Memory B cell (primary cell): ENCODE measurements at regions not wholly inside any gene's neighbourhood (a gene's known extent, or its start where the extent isn't known, plus 50 kb on each side); places are given as distances from the start of the nearest gene placed in this dataset.
"Not testable (repeated sequence)": the region's sequence is repeated elsewhere in the genome, so short reads cannot be mapped to it uniquely, and the experiment has no call there.

Source experiments
- ATAC-seq: fragments of 150-1000 bp; cut with Tn5 transposase; 2 replicates; pipeline ENCODE4 v1.10.0; 2021; ENCODE audit warnings: low read depth, mild to moderate bottlenecking, moderate library complexity
- DNase-seq, 2 donors: peaks; one replicate each; pipeline ENCODE4 v3.0.0; 2022; ENCODE audit warnings: low spot score in 2 of 2
- H3K27ac Mint-ChIP-seq: one replicate; pipeline ENCODE4 v1.8.0; 2022; ENCODE audit warnings: mild to moderate bottlenecking, moderate library complexity, mixed read lengths
- H3K27me3 Mint-ChIP-seq: one replicate; pipeline ENCODE4 v1.8.0; 2022; ENCODE audit warnings: mixed read lengths
- H3K36me3 Mint-ChIP-seq: one replicate; pipeline ENCODE4 v1.8.0; 2022; ENCODE audit warnings: mild to moderate bottlenecking, mixed read lengths
- H3K4me1 Mint-ChIP-seq: one replicate; pipeline ENCODE4 v1.8.0; 2022; ENCODE audit warnings: mixed read lengths
- H3K4me3 Mint-ChIP-seq: one replicate; pipeline ENCODE4 v1.8.0; 2022; ENCODE audit warnings: mild to moderate bottlenecking, moderate library complexity, mixed read lengths
- H3K9me3 Mint-ChIP-seq: one replicate; pipeline ENCODE4 v1.8.0; 2022; ENCODE audit warnings: mixed read lengths

DNA sequence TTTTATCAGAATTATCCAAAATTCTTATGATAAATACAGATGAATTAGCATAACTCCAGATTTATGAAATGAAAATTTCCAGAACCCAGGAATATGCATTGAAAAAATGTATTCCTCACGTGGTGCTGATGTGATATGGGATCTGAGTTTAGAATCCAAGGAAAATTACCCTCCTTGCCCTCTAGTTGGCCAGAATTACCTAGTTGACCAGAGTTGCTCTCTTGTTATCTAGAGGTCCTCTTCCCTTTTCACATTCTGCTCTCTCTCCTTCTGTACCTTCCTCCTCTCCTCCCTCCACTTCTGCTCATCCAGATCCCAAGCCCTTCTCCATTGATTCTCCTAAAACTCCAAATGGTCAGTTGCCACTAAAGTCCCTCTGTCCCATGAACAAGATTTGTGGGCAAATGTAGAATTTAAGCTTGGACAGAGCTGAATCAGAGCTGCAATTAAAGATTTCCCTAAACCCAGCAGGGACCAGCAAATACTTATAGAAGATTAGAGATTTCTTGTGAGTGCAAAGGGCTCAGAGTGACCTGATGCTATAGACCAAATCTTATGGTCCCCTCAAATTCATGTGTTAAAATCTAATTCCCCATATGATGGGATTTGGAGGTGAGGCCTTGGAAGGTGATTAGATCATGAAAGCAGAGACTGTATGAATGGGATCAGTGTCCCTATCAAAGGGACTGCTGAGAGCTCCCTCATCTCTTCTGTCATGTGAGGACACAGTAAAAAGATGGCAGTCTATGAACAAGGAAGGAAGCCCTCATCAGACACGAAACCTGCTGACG is 103.2 kb upstream of the IGLL5 start:
- H3K36me3 Mint-ChIP-seq, result no peaks in the 10 kb centered on the region
- H3K4me3 Mint-ChIP-seq, result no peak overlapping the region
- no peaks in the 10 kb centered on the region for H3K9me3 Mint-ChIP-seq
- no peaks in the 10 kb centered on the region for H3K4me1 Mint-ChIP-seq
- DNase-seq (peak in 1 of 2 donors; percentile 3), ATAC-seq (no peak)
- peaks cover 3% of the 10 kb centered on the region for H3K27me3 Mint-ChIP-seq
- H3K27ac Mint-ChIP-seq, result no peak overlapping the region

DNA sequence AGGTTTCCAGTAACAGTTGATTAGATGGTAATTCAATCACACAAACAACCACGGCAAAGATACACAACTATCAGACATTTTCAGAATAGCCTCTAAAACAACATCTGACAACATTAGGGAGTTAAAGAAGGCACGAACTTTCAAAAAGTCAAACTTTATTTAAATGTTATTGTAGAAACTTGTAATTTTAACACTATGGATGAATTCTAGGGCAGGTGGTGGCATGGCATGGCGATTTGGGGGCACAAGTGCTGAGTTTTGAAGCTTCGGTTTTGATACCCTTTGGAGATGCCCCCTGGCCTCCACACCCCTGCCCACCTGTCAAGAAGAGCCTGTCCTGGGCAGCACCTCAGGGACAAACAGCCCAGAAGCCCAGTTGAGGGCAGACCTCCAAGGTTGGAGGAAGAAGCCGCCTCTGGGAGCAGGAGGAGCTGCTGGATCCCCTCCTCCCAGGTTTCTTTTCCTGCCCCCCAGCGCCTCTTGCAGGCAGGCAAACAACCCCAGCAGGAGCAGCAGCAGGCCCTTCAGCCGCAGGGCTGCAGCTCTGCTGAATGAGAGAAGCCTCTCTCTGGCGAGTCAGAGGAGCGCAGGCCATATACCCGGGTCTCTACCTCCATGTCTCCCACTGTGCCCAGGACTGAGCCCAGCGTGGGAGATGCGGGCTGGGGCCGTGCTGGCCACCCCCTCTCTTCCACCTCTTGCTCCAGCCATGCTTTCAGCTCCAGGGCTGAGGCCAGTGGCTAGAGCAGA is 102.1 kb upstream of the IGLL5 start:
- peaks cover 2% of the 10 kb centered on the region for H3K27me3 Mint-ChIP-seq
- no peaks in the 10 kb centered on the region for H3K36me3 Mint-ChIP-seq
- H3K27ac Mint-ChIP-seq, result no peak overlapping the region
- no peak overlapping the region for H3K4me3 Mint-ChIP-seq
- no peaks in the 10 kb centered on the region for H3K9me3 Mint-ChIP-seq
- DNase-seq (no peak), ATAC-seq (no peak)
- H3K4me1 Mint-ChIP-seq, result no peaks in the 10 kb centered on the region

DNA sequence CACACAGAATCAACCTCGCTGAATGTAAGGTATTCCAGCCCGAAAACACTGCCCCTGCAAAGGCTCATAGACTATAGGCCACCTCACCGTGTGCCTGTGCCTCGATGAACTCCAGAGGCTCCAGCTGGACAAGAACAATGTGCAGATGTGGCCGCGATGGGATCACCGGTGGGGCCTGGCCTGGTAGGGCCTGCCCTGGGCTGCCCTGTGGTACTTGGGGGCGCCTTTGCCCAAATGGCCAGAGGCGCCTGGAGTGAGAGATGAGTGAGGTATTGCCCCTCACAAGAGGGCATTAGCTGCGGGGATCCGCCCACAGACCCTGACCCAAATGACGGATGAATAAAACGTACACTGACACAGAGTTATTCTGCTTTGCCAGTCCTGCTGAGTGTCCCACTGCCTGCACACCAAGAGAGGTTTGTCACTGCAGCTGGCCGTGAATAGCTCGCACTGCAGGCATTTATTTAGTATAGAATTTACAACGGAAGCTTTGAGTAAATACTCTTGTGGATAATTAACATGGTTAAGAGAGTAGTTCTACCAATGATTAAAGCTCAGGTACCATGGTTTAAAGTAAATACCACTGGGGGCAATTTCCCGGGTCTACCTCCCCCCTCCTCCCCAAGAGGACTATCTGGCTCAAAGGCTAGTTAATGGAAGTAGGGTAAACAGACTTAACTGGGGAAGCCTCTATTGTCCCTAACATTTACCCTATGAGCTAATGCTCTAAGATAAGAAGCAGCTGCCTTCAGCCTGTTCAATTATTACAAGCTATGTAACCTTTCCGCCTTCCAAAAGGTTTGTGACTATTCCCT is 101.1 kb upstream of the IGLL5 start:
- H3K4me3 Mint-ChIP-seq, result no peak overlapping the region
- no peaks in the 10 kb centered on the region for H3K4me1 Mint-ChIP-seq
- ATAC-seq (no peak), DNase-seq (no peak)
- H3K9me3 Mint-ChIP-seq, result no peaks in the 10 kb centered on the region
- H3K27ac Mint-ChIP-seq, result no peak overlapping the region
- no peaks in the 10 kb centered on the region for H3K36me3 Mint-ChIP-seq
- peaks cover under 1% of the 10 kb centered on the region for H3K27me3 Mint-ChIP-seq

DNA sequence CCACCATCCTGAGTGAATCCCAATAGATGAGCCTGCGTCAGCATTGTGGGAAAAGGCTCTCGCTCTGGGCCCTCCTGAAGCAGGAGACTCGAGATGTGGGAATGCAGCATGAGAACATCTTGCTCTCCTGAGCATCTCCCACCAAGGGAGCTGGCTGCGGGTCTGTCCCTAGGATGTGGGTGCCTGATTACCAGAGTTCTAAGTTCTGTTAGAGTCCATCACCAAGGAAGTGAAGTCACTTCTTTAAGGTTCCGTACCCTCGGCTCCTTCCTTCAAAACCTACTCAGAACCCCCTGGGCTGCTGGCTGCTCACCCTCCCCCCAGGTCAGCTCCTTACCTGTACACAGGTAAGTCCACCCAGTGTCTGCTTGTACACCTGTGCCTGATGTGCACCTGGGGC is 100.5 kb upstream of the IGLL5 start:
- ATAC-seq, result no peak
- Mint-ChIP-seq H3K9me3 (no peaks in the 10 kb centered on the region), H3K4me1 (no peaks in the 10 kb centered on the region), H3K27ac (no peak overlapping the region), H3K36me3 (no peaks in the 10 kb centered on the region), H3K4me3 (no peak overlapping the region), H3K27me3 (no peaks in the 10 kb centered on the region)
- peak in 1 of 2 donors; percentile 4 for DNase-seq

DNA sequence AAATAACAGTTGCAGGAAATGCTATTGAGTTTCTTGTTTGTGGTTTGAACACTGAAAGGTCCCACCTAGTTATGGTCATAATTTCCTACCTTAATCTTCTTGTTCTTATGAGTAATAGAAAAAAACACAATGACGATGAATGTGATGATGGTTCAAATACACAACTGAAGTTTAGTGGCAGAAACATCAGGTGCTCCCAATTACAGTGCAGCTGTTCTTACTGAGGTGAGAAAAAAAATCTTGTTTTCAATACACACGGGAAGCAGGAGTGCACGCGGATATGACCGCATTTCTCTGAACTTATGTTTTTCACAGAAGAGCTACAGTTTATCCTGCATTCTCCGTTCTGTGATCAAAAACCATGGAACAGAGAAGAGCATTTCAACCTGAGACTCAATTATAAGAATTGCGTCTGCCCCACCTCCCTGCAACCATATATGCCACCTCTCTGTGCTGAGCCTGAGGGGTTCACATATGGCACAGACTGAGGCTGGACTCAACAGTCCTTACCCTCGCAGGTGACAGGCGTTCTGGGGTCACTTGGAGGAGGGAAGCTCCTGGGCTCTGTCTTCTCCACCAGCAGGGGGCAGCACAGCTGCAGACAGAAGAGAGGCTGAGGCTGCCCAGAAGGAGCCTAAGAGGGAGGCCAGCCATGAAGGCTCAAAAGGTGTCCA is 99.7 kb upstream of the IGLL5 start:
- Mint-ChIP-seq H3K4me3 (no peak overlapping the region), H3K4me1 (no peaks in the 10 kb centered on the region), H3K27me3 (no peaks in the 10 kb centered on the region), H3K9me3 (no peaks in the 10 kb centered on the region), H3K27ac (no peak overlapping the region), H3K36me3 (no peaks in the 10 kb centered on the region)
- peak; percentile 63 to 72 for DNase-seq
- ATAC-seq, result peak; percentile 87

DNA sequence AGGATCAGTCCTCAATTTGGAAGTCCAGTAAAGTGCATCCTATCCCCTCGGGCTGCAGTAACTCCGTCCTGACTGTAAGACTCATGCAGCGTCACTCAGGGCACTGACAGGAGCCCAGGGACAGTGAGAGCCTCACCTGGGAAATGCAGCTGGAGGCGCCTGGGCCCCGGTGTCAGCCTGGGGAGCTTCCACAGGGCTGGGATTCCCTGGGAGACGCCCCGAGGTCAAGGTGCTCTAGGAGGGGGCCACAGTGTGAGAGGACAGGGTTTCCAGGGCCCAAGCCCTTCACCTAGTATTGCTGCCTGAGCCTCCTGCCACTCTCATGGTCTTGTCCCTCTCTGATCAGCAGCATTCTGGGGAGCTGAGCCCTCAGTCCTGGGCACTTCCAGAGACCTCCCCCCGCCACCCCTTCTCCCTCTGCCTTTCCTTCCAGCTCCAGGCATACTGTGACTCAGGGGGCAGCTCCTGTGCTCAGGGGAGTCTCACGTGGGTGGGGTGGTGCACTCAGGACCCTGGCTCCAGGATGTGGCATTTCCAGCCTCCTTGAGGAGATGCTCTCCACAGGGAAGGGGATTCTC is 99.1 kb upstream of the IGLL5 start:
- Mint-ChIP-seq H3K4me3 (no peak overlapping the region), H3K27me3 (peaks cover under 1% of the 10 kb centered on the region), H3K36me3 (no peaks in the 10 kb centered on the region), H3K9me3 (no peaks in the 10 kb centered on the region), H3K27ac (no peak overlapping the region), H3K4me1 (no peaks in the 10 kb centered on the region)
- DNase-seq, result no peak
- peak; percentile 22 for ATAC-seq

DNA sequence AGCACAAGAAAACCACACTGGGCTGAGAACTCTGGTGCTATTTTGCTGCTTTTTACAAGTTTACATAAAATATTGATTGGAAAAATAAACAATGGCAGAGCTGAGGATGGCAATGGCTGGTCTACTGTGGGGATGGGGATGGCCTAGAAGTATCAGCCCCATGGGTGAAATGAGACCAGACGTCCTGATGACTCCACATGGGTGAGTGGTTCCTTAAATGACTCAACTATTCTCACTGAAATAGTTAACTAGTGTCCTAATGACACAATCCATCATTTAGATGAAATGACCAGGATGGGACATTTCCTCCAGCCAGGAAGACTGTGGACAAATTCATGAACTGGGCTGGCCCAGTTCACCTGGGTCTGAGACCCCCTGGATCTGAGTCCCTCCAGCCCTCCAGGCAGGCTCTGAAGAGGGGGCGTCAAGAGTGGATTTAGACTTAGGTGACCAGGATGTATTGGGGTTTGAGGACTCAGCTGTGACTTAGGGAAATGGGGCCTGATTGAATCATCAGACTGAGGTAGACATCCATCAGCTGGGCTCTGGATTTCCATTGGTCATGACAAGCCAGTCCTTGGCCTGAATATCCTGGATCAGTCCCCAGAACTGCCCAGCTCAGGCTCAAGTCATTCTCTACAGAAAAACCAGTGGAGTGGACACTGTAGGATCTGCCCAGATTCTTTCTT is 98.2 kb upstream of the IGLL5 start:
- H3K9me3 Mint-ChIP-seq, result no peaks in the 10 kb centered on the region
- no peak overlapping the region for H3K4me3 Mint-ChIP-seq
- no peak overlapping the region for H3K27ac Mint-ChIP-seq
- no peaks in the 10 kb centered on the region for H3K4me1 Mint-ChIP-seq
- peaks cover 1% of the 10 kb centered on the region for H3K27me3 Mint-ChIP-seq
- H3K36me3 Mint-ChIP-seq, result no peaks in the 10 kb centered on the region
- ATAC-seq (no peak), DNase-seq (peak in 1 of 2 donors; percentile 6)

DNA sequence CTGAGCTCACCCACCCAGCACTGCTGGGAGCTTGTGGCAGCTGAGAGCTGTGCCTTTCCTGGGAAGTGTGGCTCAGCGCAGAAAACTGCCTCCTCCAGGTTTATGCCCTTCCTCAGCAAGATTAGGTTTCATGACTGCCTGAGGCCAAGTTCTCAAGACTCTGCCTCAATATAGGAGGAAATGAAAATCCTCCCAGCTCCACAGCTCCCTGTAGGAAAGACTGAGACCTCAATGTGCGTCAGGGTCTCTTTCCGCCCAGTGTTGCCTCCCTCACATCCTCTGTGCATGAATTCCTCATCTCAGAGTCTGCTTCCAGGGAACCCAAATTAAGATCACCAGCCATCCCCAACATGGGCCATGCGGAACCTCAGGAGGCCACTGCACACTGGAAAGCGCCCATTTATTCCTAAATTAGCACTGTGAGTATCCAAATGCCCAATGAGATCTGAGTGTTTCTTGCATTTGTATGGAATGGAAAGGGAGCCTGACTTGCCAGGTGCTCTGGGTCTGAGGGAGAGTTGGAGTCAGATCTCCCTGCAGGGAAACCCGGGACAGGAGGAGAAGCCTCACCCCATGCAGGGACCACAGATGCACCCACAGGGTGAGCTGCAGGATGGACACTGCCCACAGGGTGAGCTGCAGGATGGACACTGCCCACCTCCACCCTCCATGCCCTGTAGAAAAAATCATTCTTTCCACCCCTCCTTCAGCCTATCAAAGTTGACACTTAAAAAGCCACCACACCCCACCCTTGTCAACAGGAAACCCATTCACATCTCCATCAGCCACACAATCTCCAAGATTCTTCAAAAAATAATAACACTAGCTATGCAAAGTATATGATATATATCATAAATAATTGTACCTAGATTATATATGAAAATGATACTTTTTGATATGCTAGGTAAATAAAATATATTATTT is 97.4 kb upstream of the IGLL5 start:
- H3K4me3 Mint-ChIP-seq, result no peak overlapping the region
- H3K27me3 Mint-ChIP-seq, result peaks cover 4% of the 10 kb centered on the region
- no peaks in the 10 kb centered on the region for H3K36me3 Mint-ChIP-seq
- DNase-seq (peak in 1 of 2 donors; percentile 4), ATAC-seq (no peak)
- H3K27ac Mint-ChIP-seq, result no peak overlapping the region
- H3K9me3 Mint-ChIP-seq, result no peaks in the 10 kb centered on the region
- H3K4me1 Mint-ChIP-seq, result no peaks in the 10 kb centered on the region

DNA sequence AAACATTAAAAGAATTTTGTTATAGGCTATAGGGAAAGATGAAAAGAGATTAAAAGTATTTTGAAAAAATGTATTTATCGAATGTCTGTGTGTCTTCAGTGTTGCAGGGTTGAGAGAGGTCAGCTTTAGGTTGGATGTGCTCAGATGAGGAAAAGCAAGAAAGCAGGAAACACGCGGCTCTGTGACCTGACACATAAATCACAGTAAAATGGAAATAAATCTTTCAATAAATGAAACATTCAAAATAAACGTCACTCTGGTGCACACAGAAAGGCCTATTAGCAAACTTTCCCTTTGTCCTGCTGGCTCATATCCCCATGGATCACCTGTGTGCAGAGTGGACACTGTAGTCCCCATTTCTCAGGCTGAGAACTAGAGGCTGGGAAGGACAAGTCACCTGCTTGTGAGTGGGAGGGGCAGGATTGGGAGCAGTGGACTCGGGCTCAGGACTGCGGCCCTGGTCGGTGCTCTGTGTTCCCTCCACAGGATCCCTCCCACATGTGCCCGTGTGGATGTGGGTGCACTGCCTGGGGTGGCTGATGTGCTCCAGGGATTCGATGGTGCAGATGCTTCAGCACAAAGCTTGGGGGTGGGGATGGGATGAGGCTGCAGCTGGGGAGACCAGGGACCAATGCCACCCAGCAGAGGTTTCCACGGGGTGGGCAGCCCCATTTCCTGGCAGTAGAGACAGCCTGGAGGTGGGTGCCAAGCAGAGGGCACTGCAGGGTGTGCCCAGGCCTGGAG is 96.0 kb upstream of the IGLL5 start:
- DNase-seq (peak in 1 of 2 donors; percentile 6), ATAC-seq (no peak)
- H3K4me3 Mint-ChIP-seq, result no peak overlapping the region
- H3K36me3 Mint-ChIP-seq, result no peaks in the 10 kb centered on the region
- H3K9me3 Mint-ChIP-seq, result no peaks in the 10 kb centered on the region
- H3K27ac Mint-ChIP-seq, result no peak overlapping the region
- no peaks in the 10 kb centered on the region for H3K4me1 Mint-ChIP-seq
- peaks cover 4% of the 10 kb centered on the region for H3K27me3 Mint-ChIP-seq

DNA sequence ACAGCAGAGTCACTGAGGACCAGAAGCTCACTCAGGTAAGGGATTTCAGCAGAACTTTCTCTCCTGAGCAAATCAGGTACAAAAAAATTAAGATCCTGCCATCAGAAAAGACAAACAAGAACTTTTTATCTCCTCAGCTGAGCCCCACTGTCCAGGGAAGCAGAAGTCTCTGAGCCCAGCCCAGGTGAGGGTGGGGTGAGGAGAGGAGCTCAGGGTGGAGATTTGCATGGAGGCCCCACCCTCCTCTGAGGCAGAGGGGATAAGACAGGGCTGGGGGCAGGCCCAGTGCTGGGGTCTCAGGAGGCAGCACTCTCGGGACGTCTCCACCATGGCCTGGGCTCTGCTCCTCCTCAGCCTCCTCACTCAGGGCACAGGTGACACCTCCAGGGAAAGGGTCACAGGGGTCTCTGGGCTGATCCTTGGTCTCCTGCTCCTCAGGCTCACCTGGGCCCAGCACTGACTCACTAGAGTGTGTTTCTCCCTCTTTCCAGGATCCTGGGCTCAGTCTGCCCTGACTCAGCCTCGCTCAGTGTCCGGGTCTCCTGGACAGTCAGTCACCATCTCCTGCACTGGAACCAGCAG is 95.3 kb upstream of the IGLL5 start:
- DNase-seq (peak in 1 of 2 donors; percentile 7), ATAC-seq (peak; percentile 43)
- H3K9me3 Mint-ChIP-seq, H3K4me1 Mint-ChIP-seq, H3K27me3 Mint-ChIP-seq, H3K27ac Mint-ChIP-seq, H3K36me3 Mint-ChIP-seq: not testable (repeated sequence)
- H3K4me3 Mint-ChIP-seq, result peak overlapping the region; percentile 9

DNA sequence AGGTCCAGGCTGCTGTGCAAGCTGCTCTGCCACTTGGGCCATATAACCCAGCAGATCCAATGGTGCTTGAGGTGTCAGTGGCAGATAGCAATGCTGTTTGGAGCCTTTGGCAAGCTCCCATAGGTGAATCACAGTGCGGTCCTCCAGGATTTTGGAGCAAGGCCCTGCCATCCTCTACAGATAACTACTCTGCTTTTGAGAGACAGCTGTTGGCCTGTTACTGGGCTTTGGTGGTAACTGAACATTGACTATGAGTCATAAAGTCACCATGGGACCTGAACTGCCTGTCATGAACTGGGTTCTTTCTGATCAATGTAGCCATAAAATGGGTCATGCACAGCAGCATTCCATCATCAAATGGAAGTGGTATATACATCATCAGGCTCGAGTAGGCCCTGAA is 92.0 kb upstream of the IGLL5 start:
- H3K27me3 Mint-ChIP-seq, H3K27ac Mint-ChIP-seq, H3K36me3 Mint-ChIP-seq, ATAC-seq, H3K9me3 Mint-ChIP-seq, H3K4me1 Mint-ChIP-seq, DNase-seq, H3K4me3 Mint-ChIP-seq: not testable (repeated sequence)
